ENCODE measurements at regions not wholly inside any gene's neighbourhood (a gene's known extent, or its start where the extent isn't known, plus 50 kb on each side); places are given as distances from the start of the nearest gene placed in this dataset.

GRCh38 chr2:145206496-145207281, 686.8 kb upstream of the ZEB2 start:
- TF ChIP-seq POLR2A (IDR thresholded peaks at IDR 0.05) (no peak), EP300 (IDR thresholded peaks at IDR 0.05) (no peak), POLR2AphosphoS5 (IDR thresholded peaks at IDR 0.05) (no peak), CTCF (IDR thresholded peaks at IDR 0.05) (no peak)
- no peaks in the 10 kb centered on the region for H3K9me3 ChIP-seq
- 90% methylated on average over 4 of the region's 4 CpGs for WGBS
- DNase-seq (ENCODE audit: low spot score in 2 of 2) = no peak
- H3K4me1 ChIP-seq = no peaks in the 10 kb centered on the region
- no peaks in the 10 kb centered on the region for H3K27me3 ChIP-seq
- H3K4me3 ChIP-seq = no peak overlapping the region
- H3K27ac ChIP-seq = no peak overlapping the region
- no peaks in the 10 kb centered on the region for H3K36me3 ChIP-seq

GRCh38 chr2:145203891-145204290, 684.0 kb upstream of the ZEB2 start:
- Histone ChIP-seq H3K4me1 (no peaks in the 10 kb centered on the region), H3K36me3 (no peaks in the 10 kb centered on the region), H3K27ac (no peak overlapping the region), H3K4me3 (no peak overlapping the region), H3K9me3 (no peaks in the 10 kb centered on the region), H3K27me3 (no peaks in the 10 kb centered on the region)
- WGBS = 88% methylated on average over 1 of the region's 2 CpGs
- no peak for DNase-seq (ENCODE audit: low spot score in 2 of 2)
- no peak for TF ChIP-seq POLR2AphosphoS5 (IDR thresholded peaks at IDR 0.05)
- TF ChIP-seq CTCF (IDR thresholded peaks at IDR 0.05) = no peak
- TF ChIP-seq EP300 (IDR thresholded peaks at IDR 0.05) = no peak
- no peak for TF ChIP-seq POLR2A (IDR thresholded peaks at IDR 0.05)

GRCh38 chr2:145199827-145200706, 680.1 kb upstream of the ZEB2 start:
- Histone ChIP-seq H3K36me3 (no peaks in the 10 kb centered on the region), H3K27me3 (no peaks in the 10 kb centered on the region), H3K27ac (no peak overlapping the region), H3K4me1 (no peaks in the 10 kb centered on the region), H3K9me3 (no peaks in the 10 kb centered on the region), H3K4me3 (no peak overlapping the region)
- TF ChIP-seq EP300 (IDR thresholded peaks at IDR 0.05) (no peak), POLR2A (IDR thresholded peaks at IDR 0.05) (no peak), CTCF (IDR thresholded peaks at IDR 0.05) (no peak), POLR2AphosphoS5 (IDR thresholded peaks at IDR 0.05) (no peak)
- 69% methylated on average over 6 of the region's 6 CpGs for WGBS
- no peak for DNase-seq (ENCODE audit: low spot score in 2 of 2)

GRCh38 chr2:145199042-145199441, 679.1 kb upstream of the ZEB2 start:
- H3K4me1 ChIP-seq = no peaks in the 10 kb centered on the region
- no peak for DNase-seq (ENCODE audit: low spot score in 2 of 2)
- no peak for TF ChIP-seq POLR2A (IDR thresholded peaks at IDR 0.05)
- no peak overlapping the region for H3K27ac ChIP-seq
- 52% methylated on average over 7 of the region's 7 CpGs for WGBS
- H3K36me3 ChIP-seq = no peaks in the 10 kb centered on the region
- no peak overlapping the region for H3K4me3 ChIP-seq
- H3K9me3 ChIP-seq = no peaks in the 10 kb centered on the region
- no peaks in the 10 kb centered on the region for H3K27me3 ChIP-seq

GRCh38 chr2:145198555-145198954, 678.6 kb upstream of the ZEB2 start:
- WGBS = 73% methylated on average over 2 of the region's 2 CpGs
- TF ChIP-seq CTCF (IDR thresholded peaks at IDR 0.05) = no peak
- TF ChIP-seq POLR2AphosphoS5 (IDR thresholded peaks at IDR 0.05) = no peak
- no peak for TF ChIP-seq EP300 (IDR thresholded peaks at IDR 0.05)
- no peak for TF ChIP-seq POLR2A (IDR thresholded peaks at IDR 0.05)
- H3K9me3 ChIP-seq = no peaks in the 10 kb centered on the region
- H3K27me3 ChIP-seq = no peaks in the 10 kb centered on the region
- no peak for DNase-seq (ENCODE audit: low spot score in 2 of 2)
- no peaks in the 10 kb centered on the region for H3K36me3 ChIP-seq
- no peaks in the 10 kb centered on the region for H3K4me1 ChIP-seq
- H3K4me3 ChIP-seq = no peak overlapping the region
- H3K27ac ChIP-seq = no peak overlapping the region

All from suprapubic skin (tissue), 4 donors.